GM13977 (cell line): ENCODE measurements at regions not wholly inside any gene's neighbourhood (a gene's known extent, or its start where the extent isn't known, plus 50 kb on each side); places are given as distances from the start of the nearest gene placed in this dataset.

ENCODE experiments used
- DNase-seq: peaks from one replicate; pipeline ENCODE4 v3.0.0; 2012; ENCODE audit warnings: low spot score
- in situ Hi-C: fragments of 300-500 bp; cut with MboI; formaldehyde crosslinking; loops from one replicate; pipeline ENCODE4 v1.12.0; 2022; ENCODE audit warnings: low sequenced_read_pairs, low pct_unique_long_range_greater_than_20kb, mixed read lengths, inconsistent platforms; ENCODE audit not compliant: unreplicated experiment
- TF ChIP-seq, protein P1 (sequence below): IDR thresholded peaks from 2 replicates; pipeline ENCODE4 v1.5.1; 2012; ENCODE audit warnings: mild to moderate bottlenecking, control low read depth; ENCODE audit not compliant: insufficient read depth; ENCODE audit errors: extremely low read depth, missing control alignments

GRCh38 chr3:34305266-34305665 is 506.8 kb downstream of the PDCD6IP start:
- in situ Hi-C loops = no loop called here
- TF ChIP-seq, protein P1, sequence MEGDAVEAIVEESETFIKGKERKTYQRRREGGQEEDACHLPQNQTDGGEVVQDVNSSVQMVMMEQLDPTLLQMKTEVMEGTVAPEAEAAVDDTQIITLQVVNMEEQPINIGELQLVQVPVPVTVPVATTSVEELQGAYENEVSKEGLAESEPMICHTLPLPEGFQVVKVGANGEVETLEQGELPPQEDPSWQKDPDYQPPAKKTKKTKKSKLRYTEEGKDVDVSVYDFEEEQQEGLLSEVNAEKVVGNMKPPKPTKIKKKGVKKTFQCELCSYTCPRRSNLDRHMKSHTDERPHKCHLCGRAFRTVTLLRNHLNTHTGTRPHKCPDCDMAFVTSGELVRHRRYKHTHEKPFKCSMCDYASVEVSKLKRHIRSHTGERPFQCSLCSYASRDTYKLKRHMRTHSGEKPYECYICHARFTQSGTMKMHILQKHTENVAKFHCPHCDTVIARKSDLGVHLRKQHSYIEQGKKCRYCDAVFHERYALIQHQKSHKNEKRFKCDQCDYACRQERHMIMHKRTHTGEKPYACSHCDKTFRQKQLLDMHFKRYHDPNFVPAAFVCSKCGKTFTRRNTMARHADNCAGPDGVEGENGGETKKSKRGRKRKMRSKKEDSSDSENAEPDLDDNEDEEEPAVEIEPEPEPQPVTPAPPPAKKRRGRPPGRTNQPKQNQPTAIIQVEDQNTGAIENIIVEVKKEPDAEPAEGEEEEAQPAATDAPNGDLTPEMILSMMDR = no peak
- no peak for DNase-seq

DNA sequence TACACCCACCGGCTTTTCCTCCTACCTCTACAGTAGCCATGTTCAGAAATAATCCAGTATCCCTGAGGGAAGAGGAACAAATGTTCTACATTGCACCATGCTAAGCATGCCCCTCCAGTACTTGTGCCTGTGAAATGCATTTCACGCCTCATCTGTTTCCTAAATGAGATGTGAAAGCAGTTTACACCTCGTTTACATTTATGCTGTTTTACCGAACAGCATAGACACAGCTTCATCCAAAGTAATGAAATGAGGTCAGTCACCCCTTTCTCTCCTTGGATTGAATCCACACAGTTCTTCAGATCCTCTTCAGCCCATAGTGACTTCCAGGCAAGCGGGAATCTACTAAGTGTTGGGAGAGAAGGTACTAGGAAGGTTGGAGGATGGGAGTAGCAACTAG is 514.3 kb downstream of the PDCD6IP start:
- TF ChIP-seq, protein P1 = no peak
- in situ Hi-C loops = no loop called here
- no peak for DNase-seq

GRCh38 chr3:34319881-34320280 is 521.5 kb downstream of the PDCD6IP start:
- no peak for DNase-seq
- in situ Hi-C loops = no loop called here
- TF ChIP-seq, protein P1 = no peak

GRCh38 chr3:34323517-34323916 is 525.1 kb downstream of the PDCD6IP start:
- DNase-seq = no peak
- TF ChIP-seq, protein P1 = no peak
- in situ Hi-C loops = no loop called here

DNA sequence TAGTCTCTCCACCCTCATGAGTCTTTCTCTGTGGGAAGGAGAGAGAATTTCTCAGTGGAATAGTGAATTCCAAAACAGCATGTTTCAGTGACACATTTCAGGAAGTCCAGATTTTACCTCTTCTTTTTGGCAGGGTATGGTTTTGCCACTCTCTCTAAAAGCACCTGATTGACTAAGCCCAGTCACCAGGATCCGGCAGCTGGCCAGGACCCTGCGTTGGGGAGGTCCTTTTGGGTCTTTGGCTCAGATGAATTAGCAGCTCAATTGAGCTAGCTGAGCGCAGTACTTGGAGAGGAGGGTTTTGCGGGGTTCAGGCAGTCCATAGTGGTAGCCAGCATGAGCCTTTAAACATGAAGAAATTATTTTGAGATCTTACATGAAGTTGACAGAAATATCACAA is 548.2 kb downstream of the PDCD6IP start:
- in situ Hi-C loops = no loop called here
- no peak for DNase-seq
- TF ChIP-seq, protein P1 = no peak

GRCh38 chr3:34351882-34352777 is 553.7 kb downstream of the PDCD6IP start:
- in situ Hi-C loops = no loop called here
- DNase-seq = no peak
- TF ChIP-seq, protein P1 = no peak
